WERI-Rb-1 (cell line): ENCODE measurements at regions not wholly inside any gene's neighbourhood (a gene's known extent, or its start where the extent isn't known, plus 50 kb on each side); places are given as distances from the start of the nearest gene placed in this dataset.
"Not testable (repeated sequence)": the region's sequence is repeated elsewhere in the genome, so short reads cannot be mapped to it uniquely, and the experiment has no call there.

Source experiments
- DNase-seq: peaks from one replicate; pipeline ENCODE4 v3.0.0-alpha.2; 2020
- H3K27ac ChIP-seq: fragments of 250-450 bp; sonication (Bioruptor Pico); 2 replicates; pipeline ENCODE4 v1.5.1; 2020; ENCODE audit warnings: mild to moderate bottlenecking, moderate library complexity
- H3K27me3 ChIP-seq: fragments of 250-450 bp; sonication (Bioruptor Pico); 2 replicates; pipeline ENCODE4 v1.5.1; 2021; ENCODE audit warnings: mild to moderate bottlenecking, low read depth, moderate library complexity; ENCODE audit not compliant: insufficient read depth, severe bottlenecking
- H3K36me3 ChIP-seq: fragments of 250-450 bp; sonication (Bioruptor Pico); 2 replicates; pipeline ENCODE4 v1.5.1; 2020; ENCODE audit warnings: mild to moderate bottlenecking, moderate library complexity
- H3K4me3 ChIP-seq: 2 replicates; pipeline ENCODE4 v1.5.1; 2011; ENCODE audit warnings: low read depth, mild to moderate bottlenecking, control low read depth, low read length
- H3K9me3 ChIP-seq: fragments of 250-450 bp; sonication (Bioruptor Pico); 2 replicates; pipeline ENCODE4 v1.5.1; 2021; ENCODE audit warnings: mild to moderate bottlenecking, moderate library complexity; ENCODE audit not compliant: severe bottlenecking
- CTCF ChIP-seq: IDR thresholded peaks from 2 replicates; pipeline ENCODE4 v1.5.1; 2011; ENCODE audit warnings: low read depth, mild to moderate bottlenecking, control low read depth, inconsistent platforms, low read length

GRCh38 chr3:72615182-72615581, 233.1 kb downstream of the SHQ1 start:
- Histone ChIP-seq H3K36me3 (no peaks in the 10 kb centered on the region), H3K27ac (no peak overlapping the region), H3K4me3 (no peak overlapping the region), H3K9me3 (peaks cover 2% of the 10 kb centered on the region), H3K27me3 (no peaks in the 10 kb centered on the region)
- TF ChIP-seq CTCF: no peak
- DNase-seq: no peak

- no peak overlapping the region for H3K4me3 ChIP-seq
- no peak for DNase-seq
- peaks cover 2% of the 10 kb centered on the region for H3K9me3 ChIP-seq
- no peaks in the 10 kb centered on the region for H3K27me3 ChIP-seq
- no peak for TF ChIP-seq CTCF
- H3K36me3 ChIP-seq: no peaks in the 10 kb centered on the region
- no peak overlapping the region for H3K27ac ChIP-seq
These were observed 233.7 kb downstream of the SHQ1 start for GRCh38 chr3:72614394-72615074.

- DNase-seq: no peak
- no peak overlapping the region for H3K4me3 ChIP-seq
- H3K27me3 ChIP-seq: no peaks in the 10 kb centered on the region
- H3K27ac ChIP-seq: no peak overlapping the region
- no peaks in the 10 kb centered on the region for H3K36me3 ChIP-seq
- no peak for TF ChIP-seq CTCF
- peaks cover 2% of the 10 kb centered on the region for H3K9me3 ChIP-seq
These were observed 234.4 kb downstream of the SHQ1 start for GRCh38 chr3:72613871-72614270.

GRCh38 chr3:72609114-72609513, 239.1 kb downstream of the SHQ1 start:
- not testable (repeated sequence) for H3K4me3 ChIP-seq, H3K36me3 ChIP-seq, DNase-seq, H3K9me3 ChIP-seq, H3K27me3 ChIP-seq, H3K27ac ChIP-seq

- Histone ChIP-seq H3K9me3 (no peaks in the 10 kb centered on the region), H3K4me3 (no peak overlapping the region), H3K36me3 (no peaks in the 10 kb centered on the region), H3K27me3 (no peaks in the 10 kb centered on the region), H3K27ac (peak overlapping the region; percentile 52)
- peak; percentile 88 for DNase-seq
- TF ChIP-seq CTCF: no peak
These were observed 242.0 kb downstream of the SHQ1 start for GRCh38 chr3:72606005-72606800.

GRCh38 chr3:72604328-72604727, 243.9 kb downstream of the SHQ1 start:
- Histone ChIP-seq H3K9me3 (no peaks in the 10 kb centered on the region), H3K4me3 (no peak overlapping the region), H3K27ac (no peak overlapping the region), H3K36me3 (no peaks in the 10 kb centered on the region), H3K27me3 (no peaks in the 10 kb centered on the region)
- no peak for TF ChIP-seq CTCF
- no peak for DNase-seq
